ENCODE measurements at regions not wholly inside any gene's neighbourhood (a gene's known extent, or its start where the extent isn't known, plus 50 kb on each side); places are given as distances from the start of the nearest gene placed in this dataset.
"Not testable (repeated sequence)": the region's sequence is repeated elsewhere in the genome, so short reads cannot be mapped to it uniquely, and the experiment has no call there.

GRCh38 chr21:7829411-7829810 lies 2692.0 kb upstream of the TPTE start:
- WGBS, 4 donors, result no CpG with 5 or more reads among the region's 37 CpGs
- intact Hi-C loops (cut with DNase I), result not testable (repeated sequence)
- peak; percentile 74 to 93 (median 90) for ATAC-seq

GRCh38 chr21:7837315-7837714 lies 2684.1 kb upstream of the TPTE start:
- H3K4me3 ChIP-seq; intact Hi-C loops (cut with DNase I); DNase-seq; H3K27ac ChIP-seq; H3K36me3 ChIP-seq; H3K4me1 ChIP-seq; H3K9me3 ChIP-seq; H3K27me3 ChIP-seq: not testable (repeated sequence)
- WGBS, 4 donors, result no CpG with 5 or more reads among the region's 3 CpGs
- ATAC-seq, result peak in 2 of 4 donors; percentile 39 to 53

More at GRCh38 chr21:7829411-7829810, 2692.0 kb upstream of the TPTE start:
- not testable (repeated sequence) for H3K27ac ChIP-seq, H3K9me3 ChIP-seq, H3K36me3 ChIP-seq, H3K4me3 ChIP-seq, H3K27me3 ChIP-seq, DNase-seq, H3K4me1 ChIP-seq

- H3K27ac ChIP-seq; H3K4me3 ChIP-seq; H3K4me1 ChIP-seq; H3K9me3 ChIP-seq; H3K36me3 ChIP-seq; intact Hi-C loops (cut with DNase I); DNase-seq; H3K27me3 ChIP-seq: not testable (repeated sequence)
- whole genome bisulfite sequencing, 4 donors, result no CpG with 5 or more reads among the region's 3 CpGs
- peak in 3 of 4 donors; percentile 45 to 73 (median 49) for ATAC-seq
These were observed 2668.0 kb upstream of the TPTE start for GRCh38 chr21:7853426-7853825.

DNA sequence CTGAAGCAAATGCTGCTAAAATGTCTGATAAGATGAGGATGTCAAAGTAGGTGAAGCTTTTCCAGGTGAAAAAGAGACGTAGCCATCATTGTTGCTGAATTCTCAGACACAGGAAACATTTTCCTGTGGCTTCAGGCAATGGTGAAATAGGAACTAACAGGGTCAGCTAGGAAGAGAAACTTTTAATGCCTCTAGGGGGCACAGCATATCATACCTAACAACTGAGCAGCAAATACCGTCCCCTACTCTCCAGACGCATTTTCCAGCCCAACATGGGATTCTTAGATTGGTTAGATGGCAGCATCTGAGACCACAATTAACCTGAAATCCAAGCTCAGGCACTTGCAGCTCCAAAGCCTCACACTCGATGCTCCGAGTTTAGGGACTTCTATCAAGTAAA lies 2667.5 kb upstream of the TPTE start:
- WGBS, 4 donors, result no CpG with 5 or more reads among the region's 5 CpGs
- peak in 1 of 4 donors; percentile 48 for ATAC-seq
- intact Hi-C loops (cut with DNase I); H3K4me1 ChIP-seq; H3K9me3 ChIP-seq; H3K27me3 ChIP-seq; DNase-seq; H3K27ac ChIP-seq; H3K4me3 ChIP-seq; H3K36me3 ChIP-seq: not testable (repeated sequence)
